K562 (cell line): ENCODE measurements at regions not wholly inside any gene's neighbourhood (a gene's known extent, or its start where the extent isn't known, plus 50 kb on each side); places are given as distances from the start of the nearest gene placed in this dataset.

Experiments
- ATAC-seq: fragments of 200-7000 bp; cut with Tn5 transposase; 3 replicates; pipeline ENCODE4 v1.9.1; 2020; ENCODE audit warnings: moderate library complexity
- BruUV-seq: library from RNA; stranded (reverse); fragments of 400-500 nt; replicated peaks from 2 replicates; lab custom pipeline; 2021; lab: Mats Ljungman, UMichigan
- CTCF ChIA-PET: fragments of 300-600 bp; formaldehyde crosslinking; extraction: SDS; loops from one replicate; lab custom pipeline; 2021; ENCODE audit warnings: low intra/inter-chr PET ratio; lab: Yijun Ruan, JAX
- POLR2A ChIA-PET: fragments of 300-600, 350-650 bp; sonication (Branson Sonifier 250); formaldehyde crosslinking; extraction: SDS; loops from one replicate; lab custom pipeline; 2021; ENCODE audit warnings: antibody characterized with exemption, inconsistent platforms; lab: Yijun Ruan, JAX
- DNase-seq, 4 experiments: peaks; one replicate each; pipeline versions ENCODE4 v3.0.0 to v3.0.0-alpha.2; 2011 to 2018; ENCODE audit warnings: low spot score in 3 of 4, mixed read lengths in 3 of 4; ENCODE audit errors: extremely low read depth in 1 of 4
- FAIRE-seq: peaks from 2 replicates; lab custom pipeline; 2011; peaks lifted over from hg19 to GRCh38; lab: Jason Lieb, UNC
- H2AFZ ChIP-seq: 2 replicates; pipeline ENCODE4 v1.6.0; 2011; ENCODE audit warnings: low read depth, low read length, control low read depth, inconsistent platforms
- H3K27ac ChIP-seq: fragments of 200-600 bp; 3 replicates; pipeline ENCODE4 v1.8.0; 2011; ENCODE audit warnings: low read depth, mild to moderate bottlenecking, control low read depth, inconsistent platforms, low read length, moderate library complexity, mixed read lengths; ENCODE audit errors: extremely low read depth
- H3K27me3 ChIP-seq, 2 experiments: fragments of 300-600 bp in 1 of 2; 2 replicates in 1 of 2; 3 replicates in 1 of 2; pipeline versions ENCODE4 v1.6.0 to v1.8.0; 2011; ENCODE audit warnings: inconsistent platforms in 2 of 2, low read length in 2 of 2, mild to moderate bottlenecking in 1 of 2, mixed read lengths in 1 of 2, moderate library complexity in 1 of 2; ENCODE audit not compliant: control insufficient read depth in 2 of 2, insufficient read depth in 2 of 2
- H3K36me3 ChIP-seq: fragments of 300-600 bp; 3 replicates; pipeline ENCODE4 v1.8.0; 2011; ENCODE audit warnings: mild to moderate bottlenecking, low read length, inconsistent platforms; ENCODE audit not compliant: control insufficient read depth, insufficient read depth
- H3K4me1 ChIP-seq, 2 experiments: fragments of 200-600 bp in 1 of 2; replicated peaks in 1 of 2; 2 replicates in 1 of 2; 3 replicates in 1 of 2; pipeline versions ENCODE4 v1.5.1 to v1.8.0; 2011; ENCODE audit warnings: inconsistent platforms in 2 of 2, low read length in 2 of 2, mild to moderate bottlenecking in 1 of 2, mixed read lengths in 1 of 2, moderate library complexity in 1 of 2; ENCODE audit not compliant: control insufficient read depth in 2 of 2, insufficient read depth in 2 of 2
- H3K4me2 ChIP-seq: 2 replicates; pipeline ENCODE4 v1.6.1; 2011; ENCODE audit warnings: low read length, control low read depth, inconsistent platforms, mixed read lengths; ENCODE audit not compliant: insufficient read depth
- H3K4me3 ChIP-seq: fragments of 200-600 bp; sonication (generic), shearing (Covaris generic); 2 replicates; pipeline ENCODE4 v1.5.1; 2016; ENCODE audit warnings: control low read depth, inconsistent platforms
- H3K79me2 ChIP-seq: fragments of 200-600 bp; 3 replicates; pipeline ENCODE4 v1.8.0; 2011; ENCODE audit warnings: low read length, inconsistent platforms; ENCODE audit not compliant: control insufficient read depth, insufficient read depth
- H3K9ac ChIP-seq, 2 experiments: 2 replicates each; pipeline versions ENCODE4 v1.6.0 to v1.6.1; 2011; ENCODE audit warnings: low read depth in 2 of 2, low read length in 2 of 2, control low read depth in 1 of 2, inconsistent platforms in 1 of 2, mild to moderate bottlenecking in 1 of 2, mixed read lengths in 1 of 2; ENCODE audit not compliant: insufficient read depth in 1 of 2
- H3K9me1 ChIP-seq: one replicate; pipeline ENCODE4 v1.6.0; 2011; ENCODE audit warnings: inconsistent platforms, mild to moderate bottlenecking, low read length, moderate library complexity; ENCODE audit not compliant: control insufficient read depth, insufficient read depth
- H3K9me3 ChIP-seq: replicated peaks from 2 replicates; pipeline ENCODE4 v1.5.1; 2011; ENCODE audit warnings: low read depth, low read length, inconsistent platforms; ENCODE audit not compliant: control insufficient read depth, insufficient read depth
- H4K20me1 ChIP-seq: replicated peaks from 2 replicates; pipeline ENCODE4 v1.6.1; 2011; ENCODE audit warnings: low read length, inconsistent platforms, mixed read lengths; ENCODE audit not compliant: control insufficient read depth, insufficient read depth
- BCL6 ChIP-seq: fragments of 250-450 bp; sonication (Bioruptor Pico); IDR thresholded peaks from 2 replicates; pipeline ENCODE4 v1.4.0; 2020
- DPF2 ChIP-seq: fragments of 450-650 bp; IDR thresholded peaks from 2 replicates; pipeline ENCODE4 v1.6.1; 2016
- ELF1 ChIP-seq: fragments of 200-800 bp; sonication (Bioruptor generic); IDR thresholded peaks from 2 replicates; pipeline ENCODE4 v1.6.1; 2016; ENCODE audit warnings: missing genetic modification characterization, missing compliant biosample characterization
- ESRRA ChIP-seq: fragments of 450-650 bp; IDR thresholded peaks from 2 replicates; pipeline ENCODE4 v1.6.1; 2014; ENCODE audit warnings: low read depth, mild to moderate bottlenecking, moderate library complexity, borderline replicate concordance
- FOS ChIP-seq: IDR thresholded peaks from 3 replicates; pipeline ENCODE4 v1.6.1; 2011; ENCODE audit not compliant: insufficient read length; ENCODE audit errors: extremely low read depth
- HES1 ChIP-seq: fragments of 450-650 bp; IDR thresholded peaks from 2 replicates; pipeline ENCODE4 v1.6.1; 2016; ENCODE audit warnings: low read depth, mild to moderate bottlenecking, moderate library complexity
- HMGXB4 ChIP-seq: sonication (generic); formaldehyde crosslinking; IDR thresholded peaks from 2 replicates; pipeline ENCODE4 v1.8.1; 2023; ENCODE audit warnings: mild to moderate bottlenecking, missing genetic modification reagents
- KLF16 ChIP-seq: IDR thresholded peaks from 2 replicates; pipeline ENCODE4 v1.6.1; 2016; ENCODE audit warnings: antibody characterized with exemption
- MCM2 ChIP-seq: fragments of 450-650 bp; IDR thresholded peaks from 2 replicates; pipeline ENCODE4 v1.6.1; 2017; ENCODE audit warnings: low read depth, mild to moderate bottlenecking
- PCBP1 ChIP-seq: fragments of 200-400 bp; formaldehyde crosslinking; IDR thresholded peaks from 2 replicates; pipeline ENCODE4 v1.6.1; 2018; ENCODE audit warnings: mild to moderate bottlenecking, low read depth, low read length; ENCODE audit not compliant: poor library complexity, severe bottlenecking
- PHF21A ChIP-seq: fragments of 450-650 bp; IDR thresholded peaks from 2 replicates; pipeline ENCODE4 v1.6.1; 2017; ENCODE audit warnings: low read depth, borderline replicate concordance
- ZFPM2 ChIP-seq: fragments of 250-450 bp; sonication (Bioruptor Pico); IDR thresholded peaks from 2 replicates; pipeline ENCODE4 v1.5.1; 2022; ENCODE audit warnings: mild to moderate bottlenecking
- ZNF175 ChIP-seq: fragments of 200-800 bp; sonication (Bioruptor generic); IDR thresholded peaks from 2 replicates; pipeline ENCODE4 v1.6.1; 2016; ENCODE audit warnings: low read depth, mild to moderate bottlenecking, missing genetic modification characterization, missing compliant biosample characterization
- ZNF197 ChIP-seq: fragments of 200-800 bp; sonication (Bioruptor generic); IDR thresholded peaks from 2 replicates; pipeline ENCODE4 v1.6.1; 2016; ENCODE audit warnings: low read depth, missing genetic modification characterization, missing compliant biosample characterization
- WGBS: fragments of 100-300 bp; shearing (Covaris generic); methylation state at CpG from one replicate; pipeline ENCODE4 v1.1.6; 2016; ENCODE audit warnings: low coverage, mixed read lengths; ENCODE audit not compliant: insufficient coverage; ENCODE audit errors: missing lambda C conversion rate; 5-methylcytosine and 5-hydroxymethylcytosine counted together
- in situ Hi-C: fragments of 300-500 bp; cut with MboI; formaldehyde crosslinking; loops from 4 replicates; pipeline ENCODE4 v1.15.0; 2018; ENCODE audit warnings: inconsistent platforms, mixed read lengths
- intact Hi-C: fragments of 100-400 bp; cut with micrococcal nuclease; formaldehyde crosslinking; loops from 2 replicates; pipeline ENCODE4 v1.14.2; 2022
- TF ChIP-seq, protein P1 (sequence below): fragments of 250-450 bp; sonication (Bioruptor Pico); IDR thresholded peaks from 2 replicates; pipeline ENCODE4 v1.4.0; 2020
- TF ChIP-seq, protein P2 (sequence below): sonication (generic); formaldehyde crosslinking; IDR thresholded peaks from 2 replicates; pipeline ENCODE4 v1.8.0; 2022; ENCODE audit warnings: missing genetic modification reagents, mild to moderate bottlenecking, borderline replicate concordance

GRCh38 chr5:4676934-4677333, 463.2 kb upstream of the ADAMTS16 start:
- DNase-seq (no peak), FAIRE-seq (no peak), ATAC-seq (no peak)
- in situ Hi-C loops, result no loop called here
- ChIA-PET CTCF (no interaction called here), POLR2A (no interaction called here)
- BruUV-seq, result no TSS peak
- Histone ChIP-seq H4K20me1 (no peaks in the 10 kb centered on the region), H3K4me1 (no peaks in the 10 kb centered on the region), H3K4me2 (no peak overlapping the region), H3K9ac (no peak overlapping the region), H3K79me2 (no peaks in the 10 kb centered on the region), H3K9me1 (no peaks in the 10 kb centered on the region), H2AFZ (no peak overlapping the region), H3K36me3 (no peaks in the 10 kb centered on the region), H3K27me3 (no peaks in the 10 kb centered on the region), H3K9me3 (no peaks in the 10 kb centered on the region; the same call in 1 of the 2 replicates), H3K27ac (no peak overlapping the region), H3K4me3 (no peak overlapping the region)
- TF ChIP-seq MCM2 (no peak), PHF21A (no peak), ESRRA (no peak), HES1 (no peak), DPF2 (no peak), ZNF197 (no peak), BCL6 (CRISPR knock-in tag) (no peak), KLF16 (no peak), FOS (no peak), ZFPM2 (CRISPR knock-in tag) (no peak), PCBP1 (no peak), HMGXB4 (no peak), ZNF175 (CRISPR knock-in tag) (no peak), ELF1 (no peak)
- TF ChIP-seq, protein P1, sequence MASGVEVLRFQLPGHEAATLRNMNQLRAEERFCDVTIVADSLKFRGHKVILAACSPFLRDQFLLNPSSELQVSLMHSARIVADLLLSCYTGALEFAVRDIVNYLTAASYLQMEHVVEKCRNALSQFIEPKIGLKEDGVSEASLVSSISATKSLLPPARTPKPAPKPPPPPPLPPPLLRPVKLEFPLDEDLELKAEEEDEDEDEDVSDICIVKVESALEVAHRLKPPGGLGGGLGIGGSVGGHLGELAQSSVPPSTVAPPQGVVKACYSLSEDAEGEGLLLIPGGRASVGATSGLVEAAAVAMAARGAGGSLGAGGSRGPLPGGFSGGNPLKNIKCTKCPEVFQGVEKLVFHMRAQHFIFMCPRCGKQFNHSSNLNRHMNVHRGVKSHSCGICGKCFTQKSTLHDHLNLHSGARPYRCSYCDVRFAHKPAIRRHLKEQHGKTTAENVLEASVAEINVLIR (CRISPR knock-in tag), result no peak
- TF ChIP-seq, protein P2, sequence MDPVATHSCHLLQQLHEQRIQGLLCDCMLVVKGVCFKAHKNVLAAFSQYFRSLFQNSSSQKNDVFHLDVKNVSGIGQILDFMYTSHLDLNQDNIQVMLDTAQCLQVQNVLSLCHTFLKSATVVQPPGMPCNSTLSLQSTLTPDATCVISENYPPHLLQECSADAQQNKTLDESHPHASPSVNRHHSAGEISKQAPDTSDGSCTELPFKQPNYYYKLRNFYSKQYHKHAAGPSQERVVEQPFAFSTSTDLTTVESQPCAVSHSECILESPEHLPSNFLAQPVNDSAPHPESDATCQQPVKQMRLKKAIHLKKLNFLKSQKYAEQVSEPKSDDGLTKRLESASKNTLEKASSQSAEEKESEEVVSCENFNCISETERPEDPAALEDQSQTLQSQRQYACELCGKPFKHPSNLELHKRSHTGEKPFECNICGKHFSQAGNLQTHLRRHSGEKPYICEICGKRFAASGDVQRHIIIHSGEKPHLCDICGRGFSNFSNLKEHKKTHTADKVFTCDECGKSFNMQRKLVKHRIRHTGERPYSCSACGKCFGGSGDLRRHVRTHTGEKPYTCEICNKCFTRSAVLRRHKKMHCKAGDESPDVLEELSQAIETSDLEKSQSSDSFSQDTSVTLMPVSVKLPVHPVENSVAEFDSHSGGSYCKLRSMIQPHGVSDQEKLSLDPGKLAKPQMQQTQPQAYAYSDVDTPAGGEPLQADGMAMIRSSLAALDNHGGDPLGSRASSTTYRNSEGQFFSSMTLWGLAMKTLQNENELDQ, result no peak
- WGBS, result 3% methylated on average over 4 of the region's 4 CpGs
- intact Hi-C loops, result no loop called here
